ENCODE measurements at regions not wholly inside any gene's neighbourhood (a gene's known extent, or its start where the extent isn't known, plus 50 kb on each side); places are given as distances from the start of the nearest gene placed in this dataset.

GRCh38 chr5:121737120-121737519, 114.6 kb upstream of the FTMT start:
- DNase-seq = no peak

- DNase-seq = no peak
Observed at GRCh38 chr5:121741156-121741555, 110.5 kb upstream of the FTMT start.

- DNase-seq = no peak
Observed at GRCh38 chr5:121744577-121744976, 107.1 kb upstream of the FTMT start.

GRCh38 chr5:121745407-121745806, 106.3 kb upstream of the FTMT start:
- no peak for DNase-seq

GRCh38 chr5:121746763-121747162, 104.9 kb upstream of the FTMT start:
- no peak for DNase-seq

- peak in 2 of 3 donors; percentile 16 to 19 for DNase-seq
Observed at GRCh38 chr5:121748686-121749085, 103.0 kb upstream of the FTMT start.

GRCh38 chr5:121752149-121752548, 99.5 kb upstream of the FTMT start:
- no peak for DNase-seq

GRCh38 chr5:121755266-121755665, 96.4 kb upstream of the FTMT start:
- DNase-seq = no peak

- DNase-seq = no peak
Observed at GRCh38 chr5:121757753-121758152, 93.9 kb upstream of the FTMT start.

- DNase-seq = no peak
Observed at GRCh38 chr5:121758615-121759014, 93.1 kb upstream of the FTMT start.

- DNase-seq = no peak
Observed at GRCh38 chr5:121762426-121762825, 89.3 kb upstream of the FTMT start.

GRCh38 chr5:121763665-121764064, 88.0 kb upstream of the FTMT start:
- DNase-seq = no peak

- no peak for DNase-seq
Observed at GRCh38 chr5:121780406-121780805, 71.3 kb upstream of the FTMT start.

GRCh38 chr5:121783700-121784099, 68.0 kb upstream of the FTMT start:
- DNase-seq = no peak

GRCh38 chr5:121793791-121794190, 57.9 kb upstream of the FTMT start:
- no peak for DNase-seq

- no peak for DNase-seq
Observed at GRCh38 chr5:121795511-121795910, 56.2 kb upstream of the FTMT start.

- DNase-seq = no peak
Observed at GRCh38 chr5:121797681-121798518, 53.8 kb upstream of the FTMT start.
